NCI-H146 treated with DMSO at 0.1 percent for 48 hours (cell line): ENCODE measurements at regions not wholly inside any gene's neighbourhood (a gene's known extent, or its start where the extent isn't known, plus 50 kb on each side); places are given as distances from the start of the nearest gene placed in this dataset.

Experiments used
- DNase-seq: peaks from one replicate; lab custom pipeline; 2025; ENCODE audit not compliant: unreplicated experiment; lab: John Stamatoyannopoulos, UW

GRCh38 chr2:162972383-162972782 is 133.8 kb upstream of the KCNH7 start:
- no peak for DNase-seq

GRCh38 chr2:162968306-162968705 is 129.7 kb upstream of the KCNH7 start:
- DNase-seq: no peak

DNA sequence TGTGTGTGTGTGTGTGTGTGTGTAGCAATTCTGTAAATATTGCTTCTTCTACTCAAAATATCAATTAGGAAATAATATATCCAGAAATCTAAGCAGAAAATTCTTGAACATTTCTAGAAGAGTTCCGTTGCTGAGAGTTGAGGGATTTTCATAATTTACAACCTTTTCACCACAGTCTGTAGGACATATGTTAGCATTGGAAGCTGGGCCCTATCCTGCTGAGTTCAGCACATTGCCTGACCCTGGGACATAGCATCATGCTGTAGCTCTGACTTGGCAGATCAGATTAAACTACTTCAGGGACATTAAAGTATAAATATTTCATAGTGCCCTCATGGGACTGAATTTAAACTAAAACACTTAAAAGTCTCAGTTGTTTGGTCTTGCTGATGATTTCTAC is 129.2 kb upstream of the KCNH7 start:
- no peak for DNase-seq

DNA sequence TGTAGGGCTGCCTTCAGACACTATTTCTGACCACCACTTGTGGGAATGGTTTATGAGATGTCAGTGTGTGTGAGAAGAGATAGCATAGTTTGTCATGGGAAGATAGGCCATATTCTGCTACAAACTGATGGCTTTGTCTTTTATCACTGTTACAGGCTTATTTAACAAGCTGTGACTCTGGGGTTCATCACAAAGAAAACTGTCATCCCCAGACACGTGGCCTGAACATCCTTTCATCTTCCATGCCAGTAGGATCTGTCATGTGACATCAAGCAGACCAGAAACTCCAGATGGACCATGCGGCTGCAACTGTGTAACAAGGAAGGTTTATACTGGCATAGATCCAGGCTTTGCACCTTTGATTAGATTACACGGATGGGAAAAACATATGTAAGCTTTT is 128.6 kb upstream of the KCNH7 start:
- DNase-seq: no peak

- DNase-seq: no peak
Observed at GRCh38 chr2:162965191-162965590, 126.6 kb upstream of the KCNH7 start.

DNA sequence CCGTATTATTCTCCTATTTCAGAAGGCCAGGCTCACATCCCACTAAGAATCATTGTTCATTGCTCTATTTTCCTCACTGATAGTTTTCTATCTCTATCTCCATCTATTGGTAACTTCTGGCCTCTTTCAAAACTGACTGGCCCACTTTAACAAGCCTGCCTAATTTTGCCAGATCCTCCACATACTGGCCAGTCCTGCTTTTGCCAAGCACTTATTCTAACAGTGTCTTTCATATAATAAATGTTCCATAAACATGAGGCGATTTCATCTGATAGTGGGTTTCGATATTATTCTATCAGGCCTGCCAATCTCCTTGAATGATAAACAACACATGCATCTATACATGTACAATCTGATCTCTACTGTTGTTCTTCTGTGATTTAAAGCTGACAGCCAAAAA is 125.9 kb upstream of the KCNH7 start:
- DNase-seq: no peak

GRCh38 chr2:162963156-162963555 is 124.6 kb upstream of the KCNH7 start:
- no peak for DNase-seq

DNA sequence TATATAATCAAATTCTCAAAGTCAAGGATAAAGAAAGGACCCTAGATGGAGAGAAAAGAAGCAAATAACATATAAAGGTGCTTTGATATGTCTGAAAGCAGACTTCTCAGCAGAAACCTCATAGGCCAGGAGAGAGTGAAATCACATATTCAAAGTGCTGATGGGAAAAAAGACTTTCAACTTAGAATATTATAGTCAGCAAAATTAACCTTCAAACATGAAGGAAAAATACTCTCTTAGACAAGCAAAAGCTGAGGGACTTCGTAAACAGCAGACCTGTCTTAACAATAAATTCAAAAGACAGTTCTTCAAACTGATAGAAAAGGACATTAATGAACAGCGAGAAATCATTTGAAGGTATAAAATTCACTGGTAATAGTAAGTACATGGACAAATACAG is 107.2 kb upstream of the KCNH7 start:
- DNase-seq: no peak

GRCh38 chr2:162938387-162938786 is 99.8 kb upstream of the KCNH7 start:
- no peak for DNase-seq

GRCh38 chr2:162934191-162934590 is 95.6 kb upstream of the KCNH7 start:
- no peak for DNase-seq

GRCh38 chr2:162932416-162932815 is 93.8 kb upstream of the KCNH7 start:
- no peak for DNase-seq

GRCh38 chr2:162929571-162929970 is 91.0 kb upstream of the KCNH7 start:
- no peak for DNase-seq

GRCh38 chr2:162928356-162928755 is 89.8 kb upstream of the KCNH7 start:
- DNase-seq: no peak

GRCh38 chr2:162926907-162927306 is 88.3 kb upstream of the KCNH7 start:
- no peak for DNase-seq

DNA sequence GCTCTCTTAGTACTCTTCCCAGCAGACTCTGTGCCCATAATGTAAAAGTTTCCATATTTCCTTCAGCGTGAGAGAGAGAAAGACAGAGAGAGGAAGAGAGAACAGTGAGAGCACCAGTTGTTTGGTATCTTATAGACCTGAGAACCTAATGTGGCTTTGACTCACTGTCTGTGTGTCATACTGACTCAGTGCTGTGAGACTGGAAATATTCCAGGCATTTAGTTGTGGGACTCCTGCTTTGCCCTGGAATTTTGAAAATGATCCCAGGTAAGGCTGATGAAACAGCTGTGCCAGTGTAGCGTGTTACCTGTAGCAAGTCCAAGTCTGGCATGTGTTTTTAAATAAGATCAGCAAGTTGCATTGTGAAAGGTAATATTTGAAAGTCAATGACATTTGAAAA is 87.9 kb upstream of the KCNH7 start:
- DNase-seq: no peak

DNA sequence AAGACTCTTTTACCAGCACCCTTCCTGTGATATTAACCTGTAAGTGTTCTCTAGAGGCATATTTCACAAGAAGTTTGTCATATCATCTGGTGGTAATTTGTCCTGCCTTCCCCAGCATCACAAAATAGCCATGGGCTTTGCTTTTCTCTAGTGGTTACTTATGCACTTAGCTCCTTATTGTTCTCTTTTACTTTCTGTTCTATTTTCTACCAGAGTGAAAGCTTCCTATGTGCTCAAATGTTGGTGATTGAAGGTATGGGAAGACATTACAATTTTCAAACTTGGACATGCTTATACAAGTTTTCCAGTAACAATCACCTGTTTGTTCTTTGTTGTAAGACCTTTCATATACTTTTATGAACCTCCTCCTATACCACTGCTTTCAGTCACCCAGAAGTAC is 87.0 kb upstream of the KCNH7 start:
- DNase-seq: no peak

DNA sequence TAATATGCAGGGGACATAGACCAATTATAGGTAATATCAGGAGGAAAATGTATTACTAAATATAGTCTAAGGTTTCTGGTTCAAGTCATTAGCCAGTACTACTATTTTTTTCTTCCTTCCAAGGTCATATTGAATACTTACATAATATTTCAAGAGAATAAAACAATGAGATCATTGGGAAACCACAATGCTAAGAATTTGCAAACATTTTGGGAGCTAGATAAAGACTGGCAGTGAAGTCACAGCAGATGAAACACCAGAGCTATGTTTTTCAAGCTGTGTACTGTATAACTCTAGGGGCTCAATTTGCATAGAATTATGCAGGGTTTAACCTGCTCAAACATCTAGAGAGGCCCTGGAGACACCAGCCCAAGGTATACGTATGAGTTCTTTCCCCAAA is 80.5 kb upstream of the KCNH7 start:
- no peak for DNase-seq

GRCh38 chr2:162917626-162918025 is 79.1 kb upstream of the KCNH7 start:
- DNase-seq: no peak

DNA sequence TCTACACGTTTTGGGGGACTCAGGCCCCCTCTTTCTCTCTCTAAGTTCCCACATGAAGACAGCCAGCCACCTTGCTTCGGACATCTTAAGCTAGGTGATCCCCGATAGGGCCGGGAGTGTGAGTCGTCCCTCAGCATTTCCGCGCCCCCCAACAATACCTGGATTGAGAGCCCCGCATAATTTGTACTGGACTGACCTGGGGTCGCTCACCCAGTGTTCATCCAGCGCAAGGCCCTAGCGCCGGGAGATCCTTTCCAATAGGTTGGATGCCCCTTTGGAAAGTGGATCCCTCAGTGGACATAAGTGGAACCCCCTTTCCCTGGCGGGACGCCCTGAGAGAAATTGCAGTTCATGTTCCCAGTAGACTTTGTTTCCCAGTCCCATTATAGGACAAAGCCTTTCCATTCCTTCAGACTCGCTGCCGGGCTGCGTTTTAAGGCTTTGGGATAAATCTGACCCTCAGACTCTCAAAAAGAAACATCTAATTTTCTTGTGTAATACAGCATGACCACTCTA is 77.8 kb upstream of the KCNH7 start:
- no peak for DNase-seq

DNA sequence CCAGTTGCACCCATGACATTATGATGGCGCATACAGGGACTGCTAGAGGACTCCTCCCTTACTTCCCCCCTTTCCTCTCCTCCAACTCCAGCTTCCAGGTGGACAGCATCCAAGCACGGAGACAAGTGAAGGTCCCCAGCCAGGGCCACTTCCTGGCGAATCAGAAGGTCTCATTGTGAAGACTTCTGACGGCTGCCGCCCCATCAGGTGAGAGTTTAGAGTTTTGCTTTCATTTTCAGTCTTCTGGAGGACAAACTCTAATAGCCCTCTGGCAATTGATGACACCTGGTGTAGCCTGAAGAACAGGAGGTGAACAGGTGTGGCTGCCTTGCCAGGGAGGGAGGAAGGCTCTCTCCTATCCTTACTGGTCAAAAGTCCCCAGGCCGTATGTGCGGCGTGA is 77.3 kb upstream of the KCNH7 start:
- no peak for DNase-seq

DNA sequence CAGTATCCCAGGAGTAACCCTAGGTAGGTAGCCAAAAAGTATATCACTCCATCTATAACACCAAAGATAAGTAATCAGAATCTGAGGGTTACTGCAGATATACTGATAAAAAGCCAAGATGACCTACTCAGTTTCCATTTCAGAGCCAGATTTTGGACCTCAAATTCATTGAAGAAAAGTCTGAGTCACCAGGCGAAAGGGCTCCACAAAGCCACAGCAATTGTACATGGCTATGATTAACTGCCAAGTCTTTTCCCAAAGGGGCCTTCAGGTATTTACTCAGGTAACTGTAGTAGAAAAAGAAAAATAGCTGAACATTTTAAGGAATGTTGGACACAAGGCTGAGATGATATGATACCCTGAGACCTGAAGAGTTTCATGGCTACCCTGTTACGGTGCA is 75.6 kb upstream of the KCNH7 start:
- DNase-seq: no peak

GRCh38 chr2:162912787-162913186 is 74.2 kb upstream of the KCNH7 start:
- no peak for DNase-seq

- no peak for DNase-seq
Observed at GRCh38 chr2:162908567-162908966, 70.0 kb upstream of the KCNH7 start.
